ENCODE measurements at regions not wholly inside any gene's neighbourhood (a gene's known extent, or its start where the extent isn't known, plus 50 kb on each side); places are given as distances from the start of the nearest gene placed in this dataset.

DNA sequence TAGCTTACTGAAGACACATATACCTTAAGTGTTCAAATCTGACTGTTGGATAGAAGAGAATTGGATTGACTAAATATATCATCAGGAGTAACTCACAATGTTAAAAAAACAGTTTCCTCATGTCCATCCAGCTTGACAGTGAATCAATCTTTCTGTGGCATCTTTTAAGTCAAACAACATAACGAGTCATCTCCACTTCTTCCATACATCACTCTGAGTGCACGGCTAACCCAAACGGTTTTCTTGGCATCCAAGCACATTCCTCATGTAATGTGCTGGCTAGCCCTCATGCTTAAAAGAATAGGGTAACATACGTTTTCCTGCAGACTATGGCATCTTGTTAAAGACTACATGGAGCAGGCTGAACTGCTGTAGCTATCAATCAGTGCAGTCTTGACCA, 291.5 kb upstream of the TRPC7 start:
- Histone ChIP-seq H3K4me3 (ENCODE audit: low read depth in 2 of 2, low read length in 1 of 2) (no peak overlapping the region), H3K27me3 (ENCODE audit: insufficient read depth) (no peaks in the 10 kb centered on the region), H3K9ac (no peak overlapping the region), H3K27ac (ENCODE audit: low read depth in 2 of 2, low read length in 1 of 2) (peak overlapping the region in 1 of 2 experiments; percentile 1; a peak in 1 of 4 replicates), H3K4me1 (ENCODE audit: control insufficient read depth in 1 of 2, insufficient read depth in 2 of 2, low read depth in 1 of 2, low read length in 1 of 2) (0 out of 4 replicates have a peak, but pooled peaks cover 0 to 13% of the 10 kb centered on the region in 2 experiments), H3K9me3 (no peaks in the 10 kb centered on the region), H4K20me1 (ENCODE audit: insufficient read depth) (no peaks in the 10 kb centered on the region), H3K36me3 (replicated peaks in 1 of 2; ENCODE audit: control insufficient read depth in 1 of 2, insufficient read depth in 2 of 2, low read length in 1 of 2) (no peaks in the 10 kb centered on the region), H3K9me2 (no peaks in the 10 kb centered on the region), H2AFZ (ENCODE audit: low read depth) (no peak overlapping the region), H3F3A (replicated peaks; ENCODE audit: insufficient read depth) (peaks cover 10% of the 10 kb centered on the region), H3K79me2 (ENCODE audit: insufficient read depth) (no peaks in the 10 kb centered on the region), H3K4me2 (no peak overlapping the region)
- 9% methylated on average over 4 of the region's 4 CpGs for WGBS (ENCODE audit: low lambda C conversion rate)
- TF ChIP-seq, protein P1, sequence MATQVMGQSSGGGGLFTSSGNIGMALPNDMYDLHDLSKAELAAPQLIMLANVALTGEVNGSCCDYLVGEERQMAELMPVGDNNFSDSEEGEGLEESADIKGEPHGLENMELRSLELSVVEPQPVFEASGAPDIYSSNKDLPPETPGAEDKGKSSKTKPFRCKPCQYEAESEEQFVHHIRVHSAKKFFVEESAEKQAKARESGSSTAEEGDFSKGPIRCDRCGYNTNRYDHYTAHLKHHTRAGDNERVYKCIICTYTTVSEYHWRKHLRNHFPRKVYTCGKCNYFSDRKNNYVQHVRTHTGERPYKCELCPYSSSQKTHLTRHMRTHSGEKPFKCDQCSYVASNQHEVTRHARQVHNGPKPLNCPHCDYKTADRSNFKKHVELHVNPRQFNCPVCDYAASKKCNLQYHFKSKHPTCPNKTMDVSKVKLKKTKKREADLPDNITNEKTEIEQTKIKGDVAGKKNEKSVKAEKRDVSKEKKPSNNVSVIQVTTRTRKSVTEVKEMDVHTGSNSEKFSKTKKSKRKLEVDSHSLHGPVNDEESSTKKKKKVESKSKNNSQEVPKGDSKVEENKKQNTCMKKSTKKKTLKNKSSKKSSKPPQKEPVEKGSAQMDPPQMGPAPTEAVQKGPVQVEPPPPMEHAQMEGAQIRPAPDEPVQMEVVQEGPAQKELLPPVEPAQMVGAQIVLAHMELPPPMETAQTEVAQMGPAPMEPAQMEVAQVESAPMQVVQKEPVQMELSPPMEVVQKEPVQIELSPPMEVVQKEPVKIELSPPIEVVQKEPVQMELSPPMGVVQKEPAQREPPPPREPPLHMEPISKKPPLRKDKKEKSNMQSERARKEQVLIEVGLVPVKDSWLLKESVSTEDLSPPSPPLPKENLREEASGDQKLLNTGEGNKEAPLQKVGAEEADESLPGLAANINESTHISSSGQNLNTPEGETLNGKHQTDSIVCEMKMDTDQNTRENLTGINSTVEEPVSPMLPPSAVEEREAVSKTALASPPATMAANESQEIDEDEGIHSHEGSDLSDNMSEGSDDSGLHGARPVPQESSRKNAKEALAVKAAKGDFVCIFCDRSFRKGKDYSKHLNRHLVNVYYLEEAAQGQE (IDR thresholded peaks at IDR 0.05; ENCODE audit: low read depth, low read length), result no peak
- TF ChIP-seq PBX3 (IDR thresholded peaks at IDR 0.05), result 0 out of 2 replicates have a peak, but pooled peaks have one; percentile 19
- ChIA-PET CTCF (interaction anchor here (1.4 kb wide), 1 partner anchor 76 kb away, joined by 3 read pairs; no protein-coding TSS in a partner anchor), POLR2A (no interaction called here)
- DNase-seq, result no peak

GRCh38 chr5:136655468-136655867, 290.1 kb upstream of the TRPC7 start:
- no peak for TF ChIP-seq RCOR1 (IDR thresholded peaks at IDR 0.05; ENCODE audit: low read length)
- 0 out of 2 replicates have a peak, but pooled peaks have one; percentile 3 for TF ChIP-seq FOSL2 (IDR thresholded peaks at IDR 0.05; ENCODE audit: borderline replicate concordance, low read depth)
- TF ChIP-seq SMC3 (IDR thresholded peaks at IDR 0.05; ENCODE audit: low read depth, low read length), result no peak
- POLR2A ChIA-PET, result no interaction called here
- Histone ChIP-seq H4K20me1 (ENCODE audit: insufficient read depth) (no peaks in the 10 kb centered on the region), H3K4me3 (ENCODE audit: low read depth in 2 of 2, low read length in 1 of 2) (no peak overlapping the region), H2AFZ (ENCODE audit: low read depth) (no peak overlapping the region), H3K9me3 (no peaks in the 10 kb centered on the region), H3K9ac (no peak overlapping the region), H3F3A (replicated peaks; ENCODE audit: insufficient read depth) (peaks cover 10% of the 10 kb centered on the region), H3K4me1 (ENCODE audit: control insufficient read depth in 1 of 2, insufficient read depth in 2 of 2, low read depth in 1 of 2, low read length in 1 of 2) (0 out of 4 replicates have a peak, but pooled peaks cover 0 to 13% of the 10 kb centered on the region in 2 experiments), H3K4me2 (no peak overlapping the region), H3K79me2 (ENCODE audit: insufficient read depth) (no peaks in the 10 kb centered on the region), H3K9me2 (no peaks in the 10 kb centered on the region), H3K27ac (ENCODE audit: low read depth in 2 of 2, low read length in 1 of 2) (no peak overlapping the region), H3K36me3 (replicated peaks in 1 of 2; ENCODE audit: control insufficient read depth in 1 of 2, insufficient read depth in 2 of 2, low read length in 1 of 2) (no peaks in the 10 kb centered on the region), H3K27me3 (ENCODE audit: insufficient read depth) (no peaks in the 10 kb centered on the region)
- 10% methylated on average over 2 of the region's 2 CpGs for WGBS (ENCODE audit: low lambda C conversion rate)
- DNase-seq, result no peak
- CTCF ChIA-PET, result interaction anchor here (1.4 kb wide), 1 partner anchor 75 kb away, joined by 3 read pairs; no protein-coding TSS in a partner anchor

GRCh38 chr5:136646915-136647314, 281.6 kb upstream of the TRPC7 start:
- Histone ChIP-seq H3K4me1 (ENCODE audit: control insufficient read depth in 1 of 2, insufficient read depth in 2 of 2, low read depth in 1 of 2, low read length in 1 of 2) (no peaks in the 10 kb centered on the region), H3K27ac (ENCODE audit: low read depth in 2 of 2, low read length in 1 of 2) (no peak overlapping the region), H2AFZ (ENCODE audit: low read depth) (no peak overlapping the region), H3K79me2 (ENCODE audit: insufficient read depth) (no peaks in the 10 kb centered on the region), H3K4me2 (no peak overlapping the region), H3K9me3 (no peaks in the 10 kb centered on the region), H3K36me3 (replicated peaks in 1 of 2; ENCODE audit: control insufficient read depth in 1 of 2, insufficient read depth in 2 of 2, low read length in 1 of 2) (no peaks in the 10 kb centered on the region), H3K9ac (no peak overlapping the region), H4K20me1 (ENCODE audit: insufficient read depth) (no peaks in the 10 kb centered on the region), H3F3A (replicated peaks; ENCODE audit: insufficient read depth) (no peaks in the 10 kb centered on the region), H3K4me3 (ENCODE audit: low read depth in 2 of 2, low read length in 1 of 2) (no peak overlapping the region), H3K27me3 (ENCODE audit: insufficient read depth) (peaks cover 5% of the 10 kb centered on the region; the same call in 1 of the 2 replicates), H3K9me2 (no peaks in the 10 kb centered on the region)
- TF ChIP-seq, protein P1 (IDR thresholded peaks at IDR 0.05; ENCODE audit: low read depth, low read length), result no peak
- TF ChIP-seq YY1 (IDR thresholded peaks at IDR 0.05; ENCODE audit: low read depth) (no peak), POLR2AphosphoS5 (IDR thresholded peaks at IDR 0.05; ENCODE audit: low read depth, low read length) (no peak), NRF1 (IDR thresholded peaks at IDR 0.05; ENCODE audit: low read depth, low read length) (no peak), MEF2A (IDR thresholded peaks at IDR 0.05; ENCODE audit: borderline replicate concordance, low read depth) (no peak)
- CTCF ChIA-PET, result no interaction called here
- DNase-seq, result no peak
- WGBS (ENCODE audit: low lambda C conversion rate), result 9% methylated on average over 2 of the region's 2 CpGs
- POLR2A ChIA-PET, result no interaction called here

Measured in SK-N-SH (cell line).